ENCODE measurements at regions not wholly inside any gene's neighbourhood (a gene's known extent, or its start where the extent isn't known, plus 50 kb on each side); places are given as distances from the start of the nearest gene placed in this dataset.

DNA sequence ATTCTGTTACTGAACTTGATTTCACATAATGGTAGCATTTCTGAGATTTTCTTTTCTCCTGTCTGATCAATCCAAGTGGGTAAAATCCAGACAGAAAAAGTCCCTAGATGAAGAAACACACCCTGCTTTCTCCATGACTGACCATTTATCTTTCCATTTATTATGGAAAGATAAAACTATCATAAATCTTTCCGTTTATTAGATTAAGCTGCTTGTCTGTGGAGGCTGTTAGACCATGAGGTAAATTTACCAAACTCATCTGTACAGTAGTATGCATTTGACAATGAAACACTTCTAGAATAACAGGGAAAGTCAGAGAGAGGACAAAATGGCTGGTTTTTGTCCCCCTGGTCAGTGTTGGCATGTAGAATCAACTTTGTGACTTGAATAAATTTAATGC, 491.2 kb upstream of the SEMA6A start:
- H3K4me1 ChIP-seq (ENCODE audit: control insufficient read depth in 5 of 5, insufficient read depth in 5 of 5, low read length in 5 of 5), result no peaks in the 10 kb centered on the region
- no peaks in the 10 kb centered on the region for H3K36me3 ChIP-seq (ENCODE audit: control insufficient read depth in 4 of 4, insufficient read depth in 4 of 4, low read length in 4 of 4)
- H3K27me3 ChIP-seq (ENCODE audit: control insufficient read depth in 3 of 3, insufficient read depth in 3 of 3, low read length in 2 of 3), result no peaks in the 10 kb centered on the region
- no peak for DNase-seq
- H3K4me3 ChIP-seq, result no peak overlapping the region
- WGBS, 2 donors, result 81 to 85% methylated on average over 1 of the region's 1 CpG
- H3K9ac ChIP-seq (ENCODE audit: insufficient read depth in 1 of 2, low read length in 2 of 2), result no peak overlapping the region
- H3K27ac ChIP-seq (ENCODE audit: low read depth in 1 of 2, low read length in 1 of 2), result no peak overlapping the region
- no peak for ATAC-seq (ENCODE audit: insufficient read depth, low FRiP score)
- no peaks in the 10 kb centered on the region for H3K9me3 ChIP-seq (ENCODE audit: control insufficient read depth in 4 of 4, insufficient read depth in 3 of 4, low read length in 3 of 4)
- TF ChIP-seq, protein P1, sequence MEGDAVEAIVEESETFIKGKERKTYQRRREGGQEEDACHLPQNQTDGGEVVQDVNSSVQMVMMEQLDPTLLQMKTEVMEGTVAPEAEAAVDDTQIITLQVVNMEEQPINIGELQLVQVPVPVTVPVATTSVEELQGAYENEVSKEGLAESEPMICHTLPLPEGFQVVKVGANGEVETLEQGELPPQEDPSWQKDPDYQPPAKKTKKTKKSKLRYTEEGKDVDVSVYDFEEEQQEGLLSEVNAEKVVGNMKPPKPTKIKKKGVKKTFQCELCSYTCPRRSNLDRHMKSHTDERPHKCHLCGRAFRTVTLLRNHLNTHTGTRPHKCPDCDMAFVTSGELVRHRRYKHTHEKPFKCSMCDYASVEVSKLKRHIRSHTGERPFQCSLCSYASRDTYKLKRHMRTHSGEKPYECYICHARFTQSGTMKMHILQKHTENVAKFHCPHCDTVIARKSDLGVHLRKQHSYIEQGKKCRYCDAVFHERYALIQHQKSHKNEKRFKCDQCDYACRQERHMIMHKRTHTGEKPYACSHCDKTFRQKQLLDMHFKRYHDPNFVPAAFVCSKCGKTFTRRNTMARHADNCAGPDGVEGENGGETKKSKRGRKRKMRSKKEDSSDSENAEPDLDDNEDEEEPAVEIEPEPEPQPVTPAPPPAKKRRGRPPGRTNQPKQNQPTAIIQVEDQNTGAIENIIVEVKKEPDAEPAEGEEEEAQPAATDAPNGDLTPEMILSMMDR (IDR thresholded peaks at IDR 0.05; ENCODE audit: control extremely low read depth, extremely low read depth), result no peak

DNA sequence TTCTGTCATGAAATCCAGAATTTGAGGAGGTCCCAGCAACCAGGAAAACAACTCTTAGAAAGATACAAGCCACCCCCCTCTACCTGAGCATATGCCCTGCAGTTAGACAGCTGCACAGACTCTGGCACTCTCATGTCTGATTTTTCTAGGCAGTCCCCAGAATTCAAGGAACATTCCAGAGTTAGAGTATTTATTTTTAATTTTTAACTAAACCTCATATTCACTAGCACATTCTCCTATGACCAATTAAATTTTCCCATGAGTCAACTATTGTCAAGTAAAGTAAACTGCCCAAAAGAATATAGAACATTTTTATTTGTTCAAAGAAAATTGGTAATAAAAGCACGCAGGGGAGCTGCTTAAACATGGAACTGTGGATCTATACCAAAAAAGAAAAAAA, 490.5 kb upstream of the SEMA6A start:
- no peak overlapping the region for H3K4me3 ChIP-seq
- 78 to 91% methylated on average over 1 of the region's 1 CpG for WGBS, 2 donors
- H3K27ac ChIP-seq (ENCODE audit: low read depth in 1 of 2, low read length in 1 of 2), result no peak overlapping the region
- no peak overlapping the region for H3K9ac ChIP-seq (ENCODE audit: insufficient read depth in 1 of 2, low read length in 2 of 2)
- no peak for DNase-seq
- H3K36me3 ChIP-seq (ENCODE audit: control insufficient read depth in 4 of 4, insufficient read depth in 4 of 4, low read length in 4 of 4), result no peaks in the 10 kb centered on the region
- TF ChIP-seq, protein P1 (IDR thresholded peaks at IDR 0.05; ENCODE audit: control extremely low read depth, extremely low read depth), result no peak
- H3K27me3 ChIP-seq (ENCODE audit: control insufficient read depth in 3 of 3, insufficient read depth in 3 of 3, low read length in 2 of 3), result no peaks in the 10 kb centered on the region
- ATAC-seq (ENCODE audit: insufficient read depth, low FRiP score), result no peak
- H3K9me3 ChIP-seq (ENCODE audit: control insufficient read depth in 4 of 4, insufficient read depth in 3 of 4, low read length in 3 of 4), result no peaks in the 10 kb centered on the region
- H3K4me1 ChIP-seq (ENCODE audit: control insufficient read depth in 5 of 5, insufficient read depth in 5 of 5, low read length in 5 of 5), result no peaks in the 10 kb centered on the region

DNA sequence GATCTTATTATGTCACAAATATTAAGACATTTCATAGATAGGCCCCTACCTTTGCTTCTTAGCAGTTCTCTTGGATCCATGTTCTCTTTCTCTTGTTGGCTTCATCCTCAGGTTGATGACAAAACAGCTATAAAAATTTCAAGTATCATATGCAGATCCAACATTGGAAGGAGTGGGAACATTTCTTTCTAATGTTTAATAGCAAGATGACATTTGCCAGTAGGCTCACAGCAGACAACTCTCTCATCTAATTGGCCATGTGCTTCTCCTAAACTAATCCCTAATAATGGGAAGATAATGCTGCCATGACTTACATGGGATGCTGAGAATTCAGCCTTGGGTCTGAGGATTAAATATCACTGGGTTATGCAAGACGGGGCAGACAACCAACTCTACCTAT, 485.5 kb upstream of the SEMA6A start:
- no peaks in the 10 kb centered on the region for H3K27me3 ChIP-seq (ENCODE audit: control insufficient read depth in 3 of 3, insufficient read depth in 3 of 3, low read length in 2 of 3)
- no peak overlapping the region for H3K27ac ChIP-seq (ENCODE audit: low read depth in 1 of 2, low read length in 1 of 2)
- no peak overlapping the region for H3K9ac ChIP-seq (ENCODE audit: insufficient read depth in 1 of 2, low read length in 2 of 2)
- H3K4me3 ChIP-seq, result no peak overlapping the region
- no peaks in the 10 kb centered on the region for H3K9me3 ChIP-seq (ENCODE audit: control insufficient read depth in 4 of 4, insufficient read depth in 3 of 4, low read length in 3 of 4)
- ATAC-seq (ENCODE audit: insufficient read depth, low FRiP score) (no peak), DNase-seq (no peak)
- 81 to 90% methylated on average over 1 of the region's 1 CpG for WGBS, 2 donors
- H3K4me1 ChIP-seq (ENCODE audit: control insufficient read depth in 5 of 5, insufficient read depth in 5 of 5, low read length in 5 of 5), result peaks cover 0 to 5% (median 0%) of the 10 kb centered on the region in 5 donors
- no peaks in the 10 kb centered on the region for H3K36me3 ChIP-seq (ENCODE audit: control insufficient read depth in 4 of 4, insufficient read depth in 4 of 4, low read length in 4 of 4)
- TF ChIP-seq, protein P1 (IDR thresholded peaks at IDR 0.05; ENCODE audit: control extremely low read depth, extremely low read depth), result no peak

DNA sequence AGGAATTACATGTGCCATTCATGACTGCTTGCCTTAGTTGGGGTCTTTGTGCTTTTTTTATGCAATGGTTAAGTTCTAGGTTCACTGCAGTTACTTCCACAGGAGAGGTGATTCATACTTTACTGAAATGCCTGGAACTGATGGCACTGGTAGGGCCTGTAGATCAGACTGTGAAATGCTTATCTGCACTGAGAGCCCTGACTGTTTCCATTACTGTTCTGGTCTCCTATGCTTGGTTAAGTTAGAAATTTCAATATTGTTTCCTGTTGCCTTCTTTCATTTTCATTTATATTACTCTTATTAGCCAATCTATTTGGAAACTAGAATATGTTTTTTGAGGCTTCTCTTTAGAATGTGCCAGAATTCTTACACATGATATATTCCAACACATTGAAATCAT, 484.1 kb upstream of the SEMA6A start:
- peaks cover 0 to 14% (median 0%) of the 10 kb centered on the region in 5 donors for H3K4me1 ChIP-seq (ENCODE audit: control insufficient read depth in 5 of 5, insufficient read depth in 5 of 5, low read length in 5 of 5)

More for the DNA sequence above, 484.1 kb upstream of the SEMA6A start:
- ATAC-seq (ENCODE audit: insufficient read depth, low FRiP score), result no peak
- Histone ChIP-seq H3K27ac (ENCODE audit: low read depth in 1 of 2, low read length in 1 of 2) (no peak overlapping the region), H3K9me3 (ENCODE audit: control insufficient read depth in 4 of 4, insufficient read depth in 3 of 4, low read length in 3 of 4) (no peaks in the 10 kb centered on the region), H3K4me3 (no peak overlapping the region), H3K27me3 (ENCODE audit: control insufficient read depth in 3 of 3, insufficient read depth in 3 of 3, low read length in 2 of 3) (no peaks in the 10 kb centered on the region), H3K36me3 (ENCODE audit: control insufficient read depth in 4 of 4, insufficient read depth in 4 of 4, low read length in 4 of 4) (no peaks in the 10 kb centered on the region), H3K9ac (ENCODE audit: insufficient read depth in 1 of 2, low read length in 2 of 2) (no peak overlapping the region)
- TF ChIP-seq, protein P1 (IDR thresholded peaks at IDR 0.05; ENCODE audit: control extremely low read depth, extremely low read depth), result no peak
- DNase-seq, result no peak
